Neural progenitor cell (in vitro differentiated cells): ENCODE measurements at regions not wholly inside any gene's neighbourhood (a gene's known extent, or its start where the extent isn't known, plus 50 kb on each side); places are given as distances from the start of the nearest gene placed in this dataset.

Experiments used
- CTCF ChIP-seq: fragments of 200-600 bp; sonication (generic); IDR thresholded peaks from 2 replicates; pipeline ENCODE4 v1.5.1; 2017; ENCODE audit warnings: antibody characterized with exemption, mild to moderate bottlenecking
- EZH2 ChIP-seq: fragments of 200-600 bp; sonication (generic); IDR thresholded peaks from 2 replicates; pipeline ENCODE4 v1.6.1; 2017; ENCODE audit warnings: antibody characterized with exemption, mild to moderate bottlenecking, moderate library complexity
- EZH2phosphoT487 ChIP-seq: fragments of 200-600 bp; sonication (generic); IDR thresholded peaks from 2 replicates; pipeline ENCODE4 v1.6.1; 2017; ENCODE audit warnings: antibody characterized with exemption

- TF ChIP-seq CTCF = no peak
- TF ChIP-seq EZH2 = no peak
- no peak for TF ChIP-seq EZH2phosphoT487
Observed at GRCh38 chr10:111824128-111824527, 359.4 kb downstream of the GPAM start.
